Tibial artery (tissue), 4 donors: ENCODE measurements at regions not wholly inside any gene's neighbourhood (a gene's known extent, or its start where the extent isn't known, plus 50 kb on each side); places are given as distances from the start of the nearest gene placed in this dataset.
"Not testable (repeated sequence)": the region's sequence is repeated elsewhere in the genome, so short reads cannot be mapped to it uniquely, and the experiment has no call there.

Experiments
- DNase-seq, 2 donors: peaks; one replicate each; pipeline ENCODE4 v3.0.0-alpha.2; 2019
- H3K27ac ChIP-seq, 2 donors: fragments of 200-600 bp; sonication (generic) in 1 of 2; 1 replicate in 1 of 2; 2 replicates in 1 of 2; pipeline ENCODE4 v1.5.1; 2018 to 2019; ENCODE audit warnings: mild to moderate bottlenecking in 1 of 2
- H3K27me3 ChIP-seq, 2 donors: fragments of 200-600 bp; sonication (generic) in 1 of 2; one replicate each; pipeline versions ENCODE4 v1.5.1 to v1.6.0; 2016 to 2019
- H3K36me3 ChIP-seq, 3 donors: fragments of 200-600 bp; sonication (generic) in 2 of 3; one replicate each; pipeline ENCODE4 v1.5.1; 2016 to 2019; ENCODE audit warnings: mild to moderate bottlenecking in 2 of 3
- H3K4me1 ChIP-seq, 4 donors: fragments of 200-600 bp; sonication (generic) in 2 of 4; 1 replicate in 3 of 4; 2 replicates in 1 of 4; pipeline ENCODE4 v1.5.1; 2016 to 2019
- H3K4me3 ChIP-seq, 2 donors: fragments of 200-600 bp; sonication (generic) in 1 of 2; 1 replicate in 1 of 2; 2 replicates in 1 of 2; pipeline ENCODE4 v1.5.1; 2018 to 2019; ENCODE audit warnings: mild to moderate bottlenecking in 2 of 2
- H3K9me3 ChIP-seq, 3 donors: fragments of 200-600 bp; sonication (generic) in 1 of 3; one replicate each; pipeline ENCODE4 v1.5.1; 2016 to 2019
- intact Hi-C: fragments of 100-400 bp; cut with DNase I; formaldehyde crosslinking; loops from one replicate; pipeline ENCODE4 v1.15.0; 2023; ENCODE audit warnings: low total_unique reads
- TF ChIP-seq, protein P1 (sequence below), 2 experiments: fragments of 200-600 bp in 1 of 2; fragments of 450-650 bp in 1 of 2; IDR thresholded peaks; one replicate each; pipeline ENCODE4 v1.5.1; 2017 to 2019; ENCODE audit warnings: antibody characterized with exemption in 2 of 2, mild to moderate bottlenecking in 1 of 2, moderate library complexity in 1 of 2

DNA sequence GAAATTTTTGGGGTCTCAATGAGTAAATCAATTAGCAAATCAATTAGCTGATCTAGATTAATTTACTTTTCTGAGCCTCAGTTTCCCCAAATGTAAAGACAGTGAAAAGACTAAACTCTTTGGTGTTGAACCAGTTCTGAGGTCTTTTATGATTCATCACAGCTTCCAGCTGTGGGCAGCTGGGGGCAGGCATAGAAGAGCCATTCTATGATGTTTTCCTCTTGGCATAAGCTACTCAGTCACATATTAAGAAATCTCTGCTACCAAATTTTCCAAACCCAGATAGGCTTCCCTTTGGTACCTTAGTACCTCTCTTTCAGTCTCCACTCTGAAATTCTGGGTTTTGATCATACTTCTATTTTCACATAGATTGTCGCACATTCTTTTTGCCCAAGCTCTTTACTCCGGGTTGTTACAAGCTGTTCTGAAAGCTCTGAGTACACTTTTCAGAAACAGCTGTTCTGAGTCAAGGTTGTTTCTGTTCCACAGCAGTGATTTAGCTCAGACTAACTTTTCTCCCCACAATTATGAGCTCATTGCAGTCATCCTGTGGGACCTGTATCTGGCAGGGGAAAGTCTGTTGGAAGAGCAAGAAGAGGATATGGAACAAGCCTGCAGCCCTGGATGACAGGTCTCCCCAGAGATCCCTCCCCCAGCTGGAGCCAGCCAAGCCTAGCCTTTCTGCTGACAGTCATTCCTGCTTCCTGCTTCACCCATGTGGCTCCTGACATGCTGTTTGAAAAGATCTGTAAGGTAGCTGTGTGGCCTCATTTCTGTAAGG is 599.6 kb upstream of the GHITM start:
- Histone ChIP-seq H3K4me1 (peaks cover 0 to 4% (median 0%) of the 10 kb centered on the region in 4 donors), H3K9me3 (no peaks in the 10 kb centered on the region), H3K36me3 (no peaks in the 10 kb centered on the region), H3K4me3 (no peak overlapping the region), H3K27ac (peak overlapping the region in 1 of 2 donors; percentile 9), H3K27me3 (no peaks in the 10 kb centered on the region)
- TF ChIP-seq, protein P1, sequence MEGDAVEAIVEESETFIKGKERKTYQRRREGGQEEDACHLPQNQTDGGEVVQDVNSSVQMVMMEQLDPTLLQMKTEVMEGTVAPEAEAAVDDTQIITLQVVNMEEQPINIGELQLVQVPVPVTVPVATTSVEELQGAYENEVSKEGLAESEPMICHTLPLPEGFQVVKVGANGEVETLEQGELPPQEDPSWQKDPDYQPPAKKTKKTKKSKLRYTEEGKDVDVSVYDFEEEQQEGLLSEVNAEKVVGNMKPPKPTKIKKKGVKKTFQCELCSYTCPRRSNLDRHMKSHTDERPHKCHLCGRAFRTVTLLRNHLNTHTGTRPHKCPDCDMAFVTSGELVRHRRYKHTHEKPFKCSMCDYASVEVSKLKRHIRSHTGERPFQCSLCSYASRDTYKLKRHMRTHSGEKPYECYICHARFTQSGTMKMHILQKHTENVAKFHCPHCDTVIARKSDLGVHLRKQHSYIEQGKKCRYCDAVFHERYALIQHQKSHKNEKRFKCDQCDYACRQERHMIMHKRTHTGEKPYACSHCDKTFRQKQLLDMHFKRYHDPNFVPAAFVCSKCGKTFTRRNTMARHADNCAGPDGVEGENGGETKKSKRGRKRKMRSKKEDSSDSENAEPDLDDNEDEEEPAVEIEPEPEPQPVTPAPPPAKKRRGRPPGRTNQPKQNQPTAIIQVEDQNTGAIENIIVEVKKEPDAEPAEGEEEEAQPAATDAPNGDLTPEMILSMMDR (IDR thresholded peaks at IDR 0.05): no peak
- DNase-seq: peak in 1 of 2 donors; percentile 72
- intact Hi-C loops: no loop called here

DNA sequence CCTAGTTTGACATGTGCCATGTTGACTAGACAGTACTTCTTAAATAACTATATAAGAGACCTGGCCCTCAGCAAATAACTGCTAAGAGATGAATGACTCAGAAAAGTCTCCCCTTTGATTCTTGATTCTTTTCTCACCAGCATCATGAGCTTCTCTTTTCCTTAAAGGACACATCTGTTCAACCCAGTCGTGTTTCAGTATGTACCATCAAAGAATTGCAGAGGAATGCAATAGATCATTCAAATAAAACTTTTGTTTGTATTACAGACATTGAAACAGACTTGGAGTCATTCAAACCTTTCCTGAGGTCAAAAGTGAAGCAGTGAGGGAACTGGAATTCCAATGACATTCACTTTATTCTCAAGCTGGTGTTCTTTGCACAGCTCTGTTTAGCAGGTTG is 598.3 kb upstream of the GHITM start:
- Histone ChIP-seq H3K9me3 (no peaks in the 10 kb centered on the region), H3K27ac (no peak overlapping the region), H3K4me3 (no peak overlapping the region), H3K4me1 (peaks cover 0 to 4% (median 0%) of the 10 kb centered on the region in 4 donors), H3K27me3 (no peaks in the 10 kb centered on the region), H3K36me3 (no peaks in the 10 kb centered on the region)
- intact Hi-C loops: no loop called here
- TF ChIP-seq, protein P1 (IDR thresholded peaks at IDR 0.05): no peak
- no peak for DNase-seq

DNA sequence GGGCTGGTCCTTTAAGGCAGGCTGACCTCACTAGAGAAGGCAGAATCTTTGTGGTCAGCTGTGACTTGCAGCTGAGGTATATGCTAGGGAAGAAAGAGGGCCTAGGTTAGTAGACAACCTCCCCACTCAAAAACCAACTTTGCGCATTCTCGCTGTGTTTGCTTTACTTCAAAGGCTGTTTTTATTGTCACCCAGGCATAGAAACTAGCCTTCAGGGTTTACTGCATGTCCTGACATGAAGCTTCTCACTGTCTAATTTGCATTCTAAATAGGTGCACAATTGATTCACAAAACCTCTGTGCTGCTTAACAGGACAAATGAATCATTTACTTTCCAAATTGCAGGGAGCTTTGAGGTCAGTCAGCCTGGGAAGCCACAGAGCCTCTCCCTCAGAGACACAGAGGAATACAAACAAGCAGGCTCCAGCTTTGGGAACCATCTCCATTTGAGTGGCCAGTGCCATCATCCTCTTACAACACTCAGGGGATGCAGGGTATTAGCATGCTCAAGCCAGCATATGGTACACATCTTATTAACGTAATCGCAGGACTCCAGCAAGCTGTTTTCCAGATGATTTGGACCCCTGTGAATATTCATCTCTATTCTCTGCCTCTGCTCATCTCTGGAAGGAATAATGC is 596.4 kb upstream of the GHITM start:
- Histone ChIP-seq H3K36me3 (no peaks in the 10 kb centered on the region), H3K27ac (no peak overlapping the region), H3K27me3 (no peaks in the 10 kb centered on the region), H3K4me3 (no peak overlapping the region), H3K9me3 (no peaks in the 10 kb centered on the region), H3K4me1 (peaks cover 0 to 4% (median 0%) of the 10 kb centered on the region in 4 donors)
- intact Hi-C loops: no loop called here
- DNase-seq: no peak
- TF ChIP-seq, protein P1 (IDR thresholded peaks at IDR 0.05): no peak

DNA sequence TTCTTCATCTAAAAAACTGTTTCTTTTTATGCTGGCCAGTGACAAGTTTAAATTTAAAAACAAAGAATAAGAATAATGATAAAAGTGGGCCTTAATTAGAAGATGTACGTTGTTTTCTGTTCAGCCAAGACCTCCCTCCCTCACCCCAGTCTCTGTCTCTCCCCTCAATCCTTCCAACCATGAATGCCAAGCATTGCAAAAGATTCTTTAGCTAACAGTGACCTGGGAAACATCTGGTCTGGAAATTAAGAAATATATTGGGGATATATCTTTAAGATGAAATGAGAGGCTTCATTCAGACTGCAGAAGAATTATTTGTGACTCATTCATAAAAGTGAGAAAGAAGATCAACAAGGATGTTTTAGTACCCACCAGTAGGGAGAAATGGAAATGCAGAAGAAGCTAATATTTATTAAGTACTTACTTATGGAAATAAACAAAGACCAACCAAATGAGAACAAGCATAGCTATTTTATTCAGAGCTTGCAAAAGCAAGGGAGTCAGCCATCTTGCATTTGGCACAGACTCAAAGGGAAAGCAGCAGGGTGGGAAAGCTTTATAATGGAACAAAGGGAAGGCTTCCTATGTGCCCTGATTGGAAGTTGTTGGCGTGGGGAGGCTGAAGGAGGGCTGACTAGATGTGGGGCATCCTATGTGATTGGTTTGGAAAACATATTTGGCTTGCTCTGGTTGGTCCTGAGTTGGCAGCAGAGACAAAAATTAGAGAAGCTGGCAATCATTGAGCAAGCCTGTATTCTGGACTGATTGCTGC is 595.4 kb upstream of the GHITM start:
- TF ChIP-seq, protein P1 (IDR thresholded peaks at IDR 0.05): no peak
- no peak for DNase-seq
- Histone ChIP-seq H3K36me3 (no peaks in the 10 kb centered on the region), H3K27ac (no peak overlapping the region), H3K4me1 (peaks cover 0 to 4% (median 0%) of the 10 kb centered on the region in 4 donors), H3K4me3 (no peak overlapping the region), H3K27me3 (no peaks in the 10 kb centered on the region), H3K9me3 (no peaks in the 10 kb centered on the region)
- intact Hi-C loops: no loop called here

DNA sequence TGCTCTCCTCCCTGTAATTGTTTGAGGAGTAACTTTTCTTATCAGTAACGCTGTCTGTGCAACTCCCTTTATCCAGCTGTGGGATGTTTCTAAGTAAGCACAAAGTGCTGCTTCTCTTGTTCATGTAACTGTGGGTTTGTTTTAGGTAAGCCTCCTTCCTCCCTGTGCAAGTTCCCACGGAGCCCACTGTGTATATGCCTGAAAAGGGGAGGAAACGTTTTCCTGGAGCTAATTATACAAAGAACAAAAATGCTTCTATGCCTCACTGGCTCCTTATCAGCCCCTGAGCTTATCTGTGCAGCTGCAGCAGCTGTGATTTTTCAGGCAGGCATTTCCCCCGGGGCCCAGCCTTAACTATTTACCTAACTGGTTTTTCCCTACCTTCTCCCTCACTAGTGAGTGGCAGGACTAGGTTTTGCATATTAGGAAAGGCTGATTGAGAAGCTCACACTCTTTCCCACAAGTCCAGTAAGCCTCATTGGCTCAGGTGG is 593.4 kb upstream of the GHITM start:
- H3K4me3 ChIP-seq: no peak overlapping the region
- no peaks in the 10 kb centered on the region for H3K9me3 ChIP-seq
- H3K4me1 ChIP-seq: no peaks in the 10 kb centered on the region
- no peak overlapping the region for H3K27ac ChIP-seq
- DNase-seq: no peak
- H3K36me3 ChIP-seq: no peaks in the 10 kb centered on the region
- TF ChIP-seq, protein P1 (IDR thresholded peaks at IDR 0.05): no peak
- no peaks in the 10 kb centered on the region for H3K27me3 ChIP-seq
- intact Hi-C loops: no loop called here

DNA sequence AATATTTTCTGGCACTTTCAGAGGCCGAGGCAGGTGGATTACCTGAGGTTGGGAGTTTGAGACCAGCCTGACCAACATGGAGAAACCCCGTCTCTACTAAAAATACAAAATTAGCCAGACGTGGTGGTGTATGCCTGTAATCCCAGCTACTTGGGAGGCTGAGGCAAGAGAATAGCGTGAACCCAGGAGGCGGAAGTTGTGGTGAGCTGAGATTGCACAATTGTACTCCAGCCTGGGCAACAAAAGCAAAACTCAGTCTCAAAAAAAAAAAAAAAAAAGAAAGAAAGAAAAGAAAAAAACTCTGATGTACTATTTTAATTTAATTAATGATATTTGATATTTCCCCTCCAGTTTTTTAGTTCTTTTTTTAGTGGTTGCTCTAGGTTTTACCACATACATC is 588.1 kb upstream of the GHITM start:
- H3K36me3 ChIP-seq, intact Hi-C loops, H3K27me3 ChIP-seq, H3K4me1 ChIP-seq, H3K27ac ChIP-seq, H3K9me3 ChIP-seq, H3K4me3 ChIP-seq, DNase-seq: not testable (repeated sequence)
